Trophoblast cell (in vitro differentiated cells and primary cell): ENCODE measurements at regions not wholly inside any gene's neighbourhood (a gene's known extent, or its start where the extent isn't known, plus 50 kb on each side); places are given as distances from the start of the nearest gene placed in this dataset.

Experiments used
- DNase-seq, 2 donors: peaks; one replicate each; pipeline ENCODE4 v3.0.0-alpha.2; 2016
- H2AFZ ChIP-seq: 2 replicates; pipeline ENCODE4 v1.6.1; 2013; ENCODE audit warnings: low read length, moderate library complexity, mild to moderate bottlenecking; ENCODE audit not compliant: insufficient read depth, poor library complexity
- H2AK5ac ChIP-seq: 2 replicates; pipeline ENCODE4 v1.6.1; 2013; ENCODE audit warnings: mild to moderate bottlenecking, low read length
- H2BK120ac ChIP-seq: 2 replicates; pipeline ENCODE4 v1.6.1; 2013; ENCODE audit warnings: low read length, mild to moderate bottlenecking, moderate library complexity; ENCODE audit not compliant: insufficient read depth, poor library complexity
- H2BK12ac ChIP-seq: 2 replicates; pipeline ENCODE4 v1.6.1; 2013; ENCODE audit warnings: mild to moderate bottlenecking, low read length, moderate library complexity
- H2BK5ac ChIP-seq: 2 replicates; pipeline ENCODE4 v1.6.1; 2013; ENCODE audit warnings: low read length, low read depth, moderate library complexity, mild to moderate bottlenecking; ENCODE audit not compliant: poor library complexity
- H3K14ac ChIP-seq: 2 replicates; pipeline ENCODE4 v1.6.1; 2013; ENCODE audit warnings: mild to moderate bottlenecking, low read length
- H3K18ac ChIP-seq: 2 replicates; pipeline ENCODE4 v1.6.1; 2013; ENCODE audit warnings: mild to moderate bottlenecking, low read length
- H3K23ac ChIP-seq: 2 replicates; pipeline ENCODE4 v1.6.1; 2013; ENCODE audit warnings: low read length
- H3K27ac ChIP-seq: 2 replicates; pipeline ENCODE4 v1.5.1; 2013; ENCODE audit warnings: low read depth, mild to moderate bottlenecking, inconsistent platforms, low read length, moderate library complexity
- H3K27me3 ChIP-seq: 2 replicates; pipeline ENCODE4 v1.6.1; 2013; ENCODE audit warnings: inconsistent platforms, mild to moderate bottlenecking, low read length, moderate library complexity; ENCODE audit not compliant: insufficient read depth
- H3K36me3 ChIP-seq, 2 experiments: 1 replicate in 1 of 2; 2 replicates in 1 of 2; pipeline ENCODE4 v1.6.1; 2013; ENCODE audit warnings: low read length in 2 of 2, mild to moderate bottlenecking in 2 of 2, moderate library complexity in 1 of 2; ENCODE audit not compliant: insufficient read depth in 2 of 2, control insufficient read depth in 1 of 2
- H3K4ac ChIP-seq: 2 replicates; pipeline ENCODE4 v1.6.1; 2013; ENCODE audit warnings: low read depth, mild to moderate bottlenecking, low read length, moderate library complexity
- H3K4me1 ChIP-seq, 2 experiments: 1 replicate in 1 of 2; 2 replicates in 1 of 2; pipeline ENCODE4 v1.6.1; 2013; ENCODE audit warnings: low read length in 2 of 2, mild to moderate bottlenecking in 2 of 2, moderate library complexity in 1 of 2; ENCODE audit not compliant: insufficient read depth in 2 of 2, control insufficient read depth in 1 of 2
- H3K4me2 ChIP-seq: 2 replicates; pipeline ENCODE4 v1.6.1; 2013; ENCODE audit warnings: inconsistent platforms, mild to moderate bottlenecking, low read length, moderate library complexity
- H3K4me3 ChIP-seq: 2 replicates; pipeline ENCODE4 v1.5.1; 2013; ENCODE audit warnings: mild to moderate bottlenecking, low read depth, low read length, inconsistent platforms
- H3K79me1 ChIP-seq: one replicate; pipeline ENCODE4 v1.6.1; 2013; ENCODE audit warnings: low read length
- H3K79me2 ChIP-seq: 2 replicates; pipeline ENCODE4 v1.6.1; 2013; ENCODE audit warnings: low read length, mild to moderate bottlenecking; ENCODE audit not compliant: control insufficient read depth, insufficient read depth, poor library complexity
- H3K9ac ChIP-seq: 2 replicates; pipeline ENCODE4 v1.6.1; 2013; ENCODE audit warnings: mild to moderate bottlenecking, low read length
- H3K9me3 ChIP-seq: 2 replicates; pipeline ENCODE4 v1.6.1; 2013; ENCODE audit warnings: low read depth, mild to moderate bottlenecking, control low read depth, inconsistent platforms, low read length; ENCODE audit not compliant: insufficient read depth
- H4K12ac ChIP-seq: 2 replicates; pipeline ENCODE4 v1.6.1; 2013; ENCODE audit warnings: low read depth, mild to moderate bottlenecking, low read length, moderate library complexity
- H4K8ac ChIP-seq: 2 replicates; pipeline ENCODE4 v1.6.1; 2013; ENCODE audit warnings: low read depth, mild to moderate bottlenecking, low read length, moderate library complexity
- H4K91ac ChIP-seq: one replicate; pipeline ENCODE4 v1.6.1; 2013; ENCODE audit warnings: low read depth, mild to moderate bottlenecking, low read length, moderate library complexity
- WGBS: extraction: QIAGEN DNeasy Blood & Tissue Kit; methylation state at CpG from one replicate; pipeline ENCODE4 v1.1.7; 2013; ENCODE audit warnings: missing lambda C conversion rate; ENCODE audit not compliant: insufficient read length, insufficient coverage; ENCODE audit errors: extremely low coverage; 5-methylcytosine and 5-hydroxymethylcytosine counted together

- H2AFZ ChIP-seq: no peak overlapping the region
- H3K4me2 ChIP-seq: no peak overlapping the region
- no peak overlapping the region for H2BK5ac ChIP-seq
- no peak overlapping the region for H3K4me3 ChIP-seq
- no peak overlapping the region for H4K12ac ChIP-seq
- no peaks in the 10 kb centered on the region for H3K79me2 ChIP-seq
- H3K9me3 ChIP-seq: no peaks in the 10 kb centered on the region
- no peaks in the 10 kb centered on the region for H3K4me1 ChIP-seq
- H3K23ac ChIP-seq: no peak overlapping the region
- no peak overlapping the region for H3K18ac ChIP-seq
- no peak overlapping the region for H2BK120ac ChIP-seq
- H3K27me3 ChIP-seq: no peaks in the 10 kb centered on the region
- no peaks in the 10 kb centered on the region for H3K79me1 ChIP-seq
- H3K36me3 ChIP-seq: no peaks in the 10 kb centered on the region
- no peak overlapping the region for H3K9ac ChIP-seq
- no peak overlapping the region for H2BK12ac ChIP-seq
- no peak overlapping the region for H3K14ac ChIP-seq
- 100% methylated on average over 1 of the region's 3 CpGs for WGBS
- H3K27ac ChIP-seq: no peak overlapping the region
- no peak overlapping the region for H4K91ac ChIP-seq
- no peak overlapping the region for H3K4ac ChIP-seq
- DNase-seq: peak; percentile 54 to 68
- H2AK5ac ChIP-seq: no peak overlapping the region
- H4K8ac ChIP-seq: no peak overlapping the region
These were observed 623.8 kb upstream of the CHORDC1 start for GRCh38 chr11:90846628-90847027.

- DNase-seq: no peak
- H3K4me1 ChIP-seq: no peaks in the 10 kb centered on the region
- H3K4ac ChIP-seq: no peak overlapping the region
- no peak overlapping the region for H3K4me3 ChIP-seq
- H3K27ac ChIP-seq: no peak overlapping the region
- no peaks in the 10 kb centered on the region for H3K79me2 ChIP-seq
- no peaks in the 10 kb centered on the region for H3K36me3 ChIP-seq
- no peak overlapping the region for H3K9ac ChIP-seq
- H2AK5ac ChIP-seq: no peak overlapping the region
- no peak overlapping the region for H2BK5ac ChIP-seq
- no peaks in the 10 kb centered on the region for H3K9me3 ChIP-seq
- WGBS: no CpG with 5 or more reads among the region's 2 CpGs
- no peaks in the 10 kb centered on the region for H3K79me1 ChIP-seq
- no peak overlapping the region for H4K12ac ChIP-seq
- no peak overlapping the region for H3K14ac ChIP-seq
- H2BK12ac ChIP-seq: no peak overlapping the region
- no peak overlapping the region for H4K8ac ChIP-seq
- no peaks in the 10 kb centered on the region for H3K27me3 ChIP-seq
- H3K23ac ChIP-seq: no peak overlapping the region
- H2AFZ ChIP-seq: no peak overlapping the region
- no peak overlapping the region for H3K4me2 ChIP-seq
- H4K91ac ChIP-seq: no peak overlapping the region
- H2BK120ac ChIP-seq: no peak overlapping the region
- no peak overlapping the region for H3K18ac ChIP-seq
These were observed 623.0 kb upstream of the CHORDC1 start for GRCh38 chr11:90845799-90846198.

- DNase-seq: peak in 1 of 2 donors; percentile 40
- H2AK5ac ChIP-seq: no peak overlapping the region
- H4K12ac ChIP-seq: no peak overlapping the region
- no peak overlapping the region for H2BK120ac ChIP-seq
- H3K27ac ChIP-seq: no peak overlapping the region
- no peak overlapping the region for H2AFZ ChIP-seq
- no peak overlapping the region for H3K4me3 ChIP-seq
- H3K36me3 ChIP-seq: no peaks in the 10 kb centered on the region
- no peak overlapping the region for H3K4ac ChIP-seq
- no peaks in the 10 kb centered on the region for H3K27me3 ChIP-seq
- H3K9me3 ChIP-seq: no peaks in the 10 kb centered on the region
- H4K8ac ChIP-seq: no peak overlapping the region
- H2BK5ac ChIP-seq: no peak overlapping the region
- H3K79me1 ChIP-seq: no peaks in the 10 kb centered on the region
- H4K91ac ChIP-seq: no peak overlapping the region
- no peak overlapping the region for H3K4me2 ChIP-seq
- no peak overlapping the region for H3K23ac ChIP-seq
- no peaks in the 10 kb centered on the region for H3K4me1 ChIP-seq
- H2BK12ac ChIP-seq: no peak overlapping the region
- no peak overlapping the region for H3K14ac ChIP-seq
- no CpG with 5 or more reads among the region's 1 CpG for WGBS
- no peaks in the 10 kb centered on the region for H3K79me2 ChIP-seq
- H3K9ac ChIP-seq: no peak overlapping the region
- H3K18ac ChIP-seq: no peak overlapping the region
These were observed 622.3 kb upstream of the CHORDC1 start for GRCh38 chr11:90845126-90845525.

DNA sequence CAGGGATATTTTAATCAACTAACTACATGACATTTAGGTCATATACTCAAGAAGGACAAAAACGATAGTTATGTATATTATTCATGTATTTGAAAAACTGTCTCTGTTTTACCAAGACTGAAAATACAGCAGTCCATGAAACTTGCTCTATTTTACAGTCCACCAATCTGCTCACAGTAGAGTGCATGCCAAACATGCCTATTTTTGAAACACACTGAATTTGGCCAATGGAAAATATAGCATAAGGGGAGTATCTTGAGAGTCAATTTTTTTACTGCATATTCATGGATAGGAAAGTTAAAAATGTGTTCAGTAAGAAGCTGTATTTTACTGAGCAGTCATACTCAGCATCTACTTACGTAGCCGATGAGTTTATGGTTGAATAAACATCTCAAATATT is 621.2 kb upstream of the CHORDC1 start:
- WGBS: no CpG with 5 or more reads among the region's 3 CpGs
- Histone ChIP-seq H2AK5ac (no peak overlapping the region), H3K9me3 (no peaks in the 10 kb centered on the region), H3K79me2 (no peaks in the 10 kb centered on the region), H3K23ac (no peak overlapping the region), H4K91ac (no peak overlapping the region), H2AFZ (no peak overlapping the region), H3K36me3 (no peaks in the 10 kb centered on the region), H4K8ac (no peak overlapping the region), H2BK5ac (no peak overlapping the region), H3K4me3 (no peak overlapping the region), H3K4me1 (no peaks in the 10 kb centered on the region), H3K4ac (no peak overlapping the region), H3K14ac (no peak overlapping the region), H3K4me2 (no peak overlapping the region), H3K18ac (no peak overlapping the region), H3K79me1 (no peaks in the 10 kb centered on the region), H4K12ac (no peak overlapping the region), H2BK120ac (no peak overlapping the region), H2BK12ac (no peak overlapping the region), H3K9ac (no peak overlapping the region), H3K27me3 (no peaks in the 10 kb centered on the region), H3K27ac (no peak overlapping the region)
- DNase-seq: no peak
